SK-N-MC (cell line): ENCODE measurements at regions not wholly inside any gene's neighbourhood (a gene's known extent, or its start where the extent isn't known, plus 50 kb on each side); places are given as distances from the start of the nearest gene placed in this dataset.

Experiments used
- DNase-seq: peaks from one replicate; pipeline ENCODE4 v3.0.0-alpha.2; 2011; ENCODE audit warnings: low read depth, low spot score
- H3K27ac ChIP-seq: fragments of 200-600 bp; sonication (generic); 2 replicates; pipeline ENCODE4 v1.5.1; 2016; ENCODE audit warnings: mixed run types
- H3K36me3 ChIP-seq: fragments of 200-600 bp; sonication (generic); 2 replicates; pipeline ENCODE4 v1.6.1; 2017; ENCODE audit warnings: antibody characterized with exemption, low read length, mixed read lengths; ENCODE audit not compliant: insufficient read depth
- H3K4me3 ChIP-seq: fragments of 200-600 bp; sonication (generic); 2 replicates; pipeline ENCODE4 v1.5.1; 2016
- H3K9ac ChIP-seq: fragments of 200-600 bp; sonication (generic); 2 replicates; pipeline ENCODE4 v1.8.0; 2017; ENCODE audit warnings: mixed run types, mixed read lengths; ENCODE audit not compliant: insufficient read length
- H3K9me3 ChIP-seq: fragments of 200-600 bp; sonication (generic); 2 replicates; pipeline ENCODE4 v1.6.1; 2017; ENCODE audit warnings: low read depth, mild to moderate bottlenecking, antibody characterized with exemption, low read length, moderate library complexity, mixed read lengths
- EZH2 ChIP-seq: fragments of 200-600 bp; sonication (generic); IDR thresholded peaks from one replicate; pipeline ENCODE4 v1.6.1; 2017; ENCODE audit warnings: antibody characterized with exemption
- FOXP2 ChIP-seq: optimal IDR thresholded peaks from 2 replicates; pipeline ENCODE3; 2011; ENCODE audit warnings: mild to moderate bottlenecking, moderate library complexity; ENCODE audit not compliant: insufficient read depth; ENCODE audit errors: extremely low read length, control extremely low read depth
- POLR2AphosphoS5 ChIP-seq: IDR thresholded peaks from 2 replicates; pipeline ENCODE4 v1.6.1; 2012; ENCODE audit warnings: mild to moderate bottlenecking, low read depth, low read length, borderline replicate concordance

- TF ChIP-seq FOXP2 (no peak), POLR2AphosphoS5 (no peak), EZH2 (no peak)
- Histone ChIP-seq H3K9ac (no peak overlapping the region), H3K9me3 (no peaks in the 10 kb centered on the region), H3K27ac (no peak overlapping the region), H3K36me3 (no peaks in the 10 kb centered on the region), H3K4me3 (no peak overlapping the region)
- no peak for DNase-seq
Observed at GRCh38 chr10:131495224-131495623, 183.7 kb upstream of the TCERG1L start.

GRCh38 chr10:131495892-131496291 lies 184.4 kb upstream of the TCERG1L start:
- Histone ChIP-seq H3K4me3 (no peak overlapping the region), H3K36me3 (no peaks in the 10 kb centered on the region), H3K9me3 (no peaks in the 10 kb centered on the region), H3K9ac (no peak overlapping the region), H3K27ac (no peak overlapping the region)
- no peak for DNase-seq
- no peak for TF ChIP-seq EZH2
- no peak for TF ChIP-seq POLR2AphosphoS5
- TF ChIP-seq FOXP2, result no peak

- H3K36me3 ChIP-seq, result no peaks in the 10 kb centered on the region
Observed at GRCh38 chr10:131496351-131497052, 185.0 kb upstream of the TCERG1L start.

DNA sequence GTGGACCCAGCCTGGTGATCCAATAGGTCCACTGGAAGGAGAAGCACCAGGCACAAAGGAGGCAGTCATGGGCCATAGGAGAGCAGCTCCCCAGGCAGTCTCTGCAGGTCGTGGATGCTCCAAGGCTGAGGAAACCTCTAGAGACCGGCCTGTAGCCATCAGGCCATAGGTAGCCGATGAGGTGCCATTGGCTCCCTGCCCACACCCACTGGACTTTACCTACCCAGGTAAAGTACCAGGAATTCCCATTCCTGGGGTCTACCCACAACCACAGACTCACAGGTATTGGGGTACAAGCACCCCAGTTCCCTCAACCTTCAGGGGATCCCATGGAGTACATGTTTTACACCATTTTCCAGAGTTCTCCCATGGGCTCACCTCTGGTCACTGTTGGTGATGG lies 188.0 kb upstream of the TCERG1L start:
- no peak overlapping the region for H3K9ac ChIP-seq
- TF ChIP-seq FOXP2, result no peak
- TF ChIP-seq EZH2, result no peak
- no peak for TF ChIP-seq POLR2AphosphoS5
- no peak overlapping the region for H3K27ac ChIP-seq
- H3K4me3 ChIP-seq, result no peak overlapping the region
- H3K9me3 ChIP-seq, result no peaks in the 10 kb centered on the region
- no peak for DNase-seq
- no peaks in the 10 kb centered on the region for H3K36me3 ChIP-seq

More at GRCh38 chr10:131496351-131497052, 185.0 kb upstream of the TCERG1L start:
- Histone ChIP-seq H3K4me3 (no peak overlapping the region), H3K9me3 (no peaks in the 10 kb centered on the region), H3K27ac (no peak overlapping the region), H3K9ac (no peak overlapping the region)
- TF ChIP-seq POLR2AphosphoS5, result no peak
- DNase-seq, result no peak

GRCh38 chr10:131500181-131500580 lies 188.7 kb upstream of the TCERG1L start:
- Histone ChIP-seq H3K27ac (no peak overlapping the region), H3K36me3 (no peaks in the 10 kb centered on the region), H3K9ac (no peak overlapping the region), H3K9me3 (no peaks in the 10 kb centered on the region), H3K4me3 (no peak overlapping the region)
- DNase-seq, result no peak
- no peak for TF ChIP-seq FOXP2
- no peak for TF ChIP-seq POLR2AphosphoS5
- no peak for TF ChIP-seq EZH2

DNA sequence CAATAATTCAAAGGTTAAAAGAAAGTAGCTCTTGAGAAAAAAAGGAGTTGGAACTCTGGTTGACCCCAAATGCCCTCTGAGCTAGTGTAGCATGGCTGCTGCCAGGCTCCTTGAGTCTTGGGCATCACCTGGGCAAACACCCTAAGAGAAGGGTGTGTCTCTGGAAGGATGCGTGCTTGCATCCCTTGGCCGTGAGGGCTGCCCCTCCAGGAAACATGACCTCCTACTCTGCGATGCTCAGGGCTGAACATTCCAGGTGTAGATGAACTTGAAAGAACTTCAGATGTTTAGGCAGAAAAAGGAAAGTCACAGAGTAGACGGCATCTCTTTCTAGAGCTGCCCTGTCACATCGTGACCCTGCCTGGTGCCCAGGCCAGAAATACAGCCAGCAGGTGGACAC lies 189.4 kb upstream of the TCERG1L start:
- H3K9ac ChIP-seq, result no peak overlapping the region
- no peak for DNase-seq
- H3K4me3 ChIP-seq, result no peak overlapping the region
- TF ChIP-seq EZH2, result no peak
- TF ChIP-seq POLR2AphosphoS5, result no peak
- no peak for TF ChIP-seq FOXP2
- H3K36me3 ChIP-seq, result no peaks in the 10 kb centered on the region
- no peak overlapping the region for H3K27ac ChIP-seq
- H3K9me3 ChIP-seq, result no peaks in the 10 kb centered on the region

DNA sequence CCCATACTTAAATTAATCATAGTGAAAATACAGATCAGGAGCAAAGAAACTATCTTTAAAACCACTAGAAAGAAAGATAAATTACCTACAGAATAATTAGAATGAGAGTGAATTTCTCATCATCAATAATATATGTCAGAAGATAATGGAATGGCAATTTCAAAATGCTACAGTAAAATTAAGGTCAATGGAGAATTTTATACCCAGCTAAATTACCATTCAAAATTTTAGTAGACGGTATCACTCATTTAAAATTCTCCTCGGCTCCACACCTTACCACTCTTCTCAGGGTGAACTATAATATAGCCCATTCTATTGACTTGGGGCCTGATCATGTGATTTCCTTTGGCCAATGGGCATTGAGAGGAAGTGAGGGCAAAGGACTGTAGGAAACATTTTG lies 192.5 kb upstream of the TCERG1L start:
- no peak overlapping the region for H3K27ac ChIP-seq
- TF ChIP-seq FOXP2 (no peak), EZH2 (no peak)
- no peak overlapping the region for H3K4me3 ChIP-seq
- no peak overlapping the region for H3K9ac ChIP-seq
- no peak for DNase-seq
- no peaks in the 10 kb centered on the region for H3K36me3 ChIP-seq
- H3K9me3 ChIP-seq, result no peaks in the 10 kb centered on the region

GRCh38 chr10:131511391-131511790 lies 199.9 kb upstream of the TCERG1L start:
- no peak overlapping the region for H3K9ac ChIP-seq
- H3K4me3 ChIP-seq, result no peak overlapping the region
- H3K27ac ChIP-seq, result no peak overlapping the region
- TF ChIP-seq FOXP2 (no peak), POLR2AphosphoS5 (no peak), EZH2 (no peak)
- no peaks in the 10 kb centered on the region for H3K36me3 ChIP-seq
- H3K9me3 ChIP-seq, result no peaks in the 10 kb centered on the region
- DNase-seq, result no peak

- Histone ChIP-seq H3K36me3 (no peaks in the 10 kb centered on the region), H3K27ac (no peak overlapping the region), H3K9me3 (no peaks in the 10 kb centered on the region), H3K9ac (no peak overlapping the region), H3K4me3 (no peak overlapping the region)
- DNase-seq, result no peak
- TF ChIP-seq POLR2AphosphoS5 (no peak), EZH2 (no peak), FOXP2 (no peak)
Observed at GRCh38 chr10:131512852-131513251, 201.3 kb upstream of the TCERG1L start.
